Peyer's patch (tissue), 4 donors: ENCODE measurements at regions not wholly inside any gene's neighbourhood (a gene's known extent, or its start where the extent isn't known, plus 50 kb on each side); places are given as distances from the start of the nearest gene placed in this dataset.

Experiments
- CTCF ChIP-seq, 6 experiments: fragments of 450-650 bp in 4 of 6; fragments of 200-600 bp in 2 of 6; sonication (generic) in 1 of 6; IDR thresholded peaks; one replicate each; pipeline ENCODE4 v1.5.1; 2017 to 2019; ENCODE audit warnings: antibody characterized with exemption in 6 of 6, mild to moderate bottlenecking in 3 of 6, moderate library complexity in 1 of 6
- POLR2A ChIP-seq, 2 donors: fragments of 450-650 bp; IDR thresholded peaks; one replicate each; pipeline ENCODE4 v1.5.1; 2017; ENCODE audit warnings: antibody characterized with exemption in 2 of 2, mild to moderate bottlenecking in 2 of 2, moderate library complexity in 2 of 2

- no peak for TF ChIP-seq CTCF (IDR thresholded peaks at IDR 0.05)
- TF ChIP-seq POLR2A (IDR thresholded peaks at IDR 0.05) = no peak
Observed at GRCh38 chr4:138577145-138577544, 335.0 kb upstream of the SLC7A11 start.
